ENCODE measurements at regions not wholly inside any gene's neighbourhood (a gene's known extent, or its start where the extent isn't known, plus 50 kb on each side); places are given as distances from the start of the nearest gene placed in this dataset.

GRCh38 chr2:228509021-228509420 is 327.5 kb upstream of the SPHKAP start:
- H3F3A ChIP-seq (ENCODE audit: insufficient read depth), result no peaks in the 10 kb centered on the region
- no peak for TF ChIP-seq EZH2phosphoT487 (conservative IDR thresholded peaks at IDR 0.05; ENCODE audit: low read length)
- TF ChIP-seq, protein P1, sequence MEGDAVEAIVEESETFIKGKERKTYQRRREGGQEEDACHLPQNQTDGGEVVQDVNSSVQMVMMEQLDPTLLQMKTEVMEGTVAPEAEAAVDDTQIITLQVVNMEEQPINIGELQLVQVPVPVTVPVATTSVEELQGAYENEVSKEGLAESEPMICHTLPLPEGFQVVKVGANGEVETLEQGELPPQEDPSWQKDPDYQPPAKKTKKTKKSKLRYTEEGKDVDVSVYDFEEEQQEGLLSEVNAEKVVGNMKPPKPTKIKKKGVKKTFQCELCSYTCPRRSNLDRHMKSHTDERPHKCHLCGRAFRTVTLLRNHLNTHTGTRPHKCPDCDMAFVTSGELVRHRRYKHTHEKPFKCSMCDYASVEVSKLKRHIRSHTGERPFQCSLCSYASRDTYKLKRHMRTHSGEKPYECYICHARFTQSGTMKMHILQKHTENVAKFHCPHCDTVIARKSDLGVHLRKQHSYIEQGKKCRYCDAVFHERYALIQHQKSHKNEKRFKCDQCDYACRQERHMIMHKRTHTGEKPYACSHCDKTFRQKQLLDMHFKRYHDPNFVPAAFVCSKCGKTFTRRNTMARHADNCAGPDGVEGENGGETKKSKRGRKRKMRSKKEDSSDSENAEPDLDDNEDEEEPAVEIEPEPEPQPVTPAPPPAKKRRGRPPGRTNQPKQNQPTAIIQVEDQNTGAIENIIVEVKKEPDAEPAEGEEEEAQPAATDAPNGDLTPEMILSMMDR (IDR thresholded peaks at IDR 0.05; ENCODE audit: insufficient read depth, low read length, poor library complexity, severe bottlenecking), result no peak
- no peak overlapping the region for H3K4me2 ChIP-seq (ENCODE audit: low read depth, low read length, poor library complexity, severe bottlenecking)
- H3K9me2 ChIP-seq (replicated peaks; ENCODE audit: insufficient read depth, low read length), result no peaks in the 10 kb centered on the region
- H2AFZ ChIP-seq (ENCODE audit: low read depth, low read length, severe bottlenecking), result no peak overlapping the region
- no peaks in the 10 kb centered on the region for H4K20me1 ChIP-seq (ENCODE audit: low read depth, low read length)
- H3K9ac ChIP-seq (ENCODE audit: low read length), result no peak overlapping the region
- H3K9me3 ChIP-seq (ENCODE audit: insufficient read depth, low read length), result no peaks in the 10 kb centered on the region
- no peaks in the 10 kb centered on the region for H3K27me3 ChIP-seq (ENCODE audit: low read length)
- H3K36me3 ChIP-seq (ENCODE audit: low read length), result no peaks in the 10 kb centered on the region
- H3K4me3 ChIP-seq (ENCODE audit: insufficient read depth, low read length, poor library complexity, severe bottlenecking), result no peak overlapping the region
- H3K79me2 ChIP-seq (ENCODE audit: insufficient read depth, low read length), result no peaks in the 10 kb centered on the region
- no peak overlapping the region for H3K27ac ChIP-seq (ENCODE audit: low read depth, low read length)

- H3K27ac ChIP-seq (ENCODE audit: low read depth, low read length), result no peak overlapping the region
- no peak overlapping the region for H3K4me3 ChIP-seq (ENCODE audit: insufficient read depth, low read length, poor library complexity, severe bottlenecking)
- H3K27me3 ChIP-seq (ENCODE audit: low read length), result no peaks in the 10 kb centered on the region
- H3K79me2 ChIP-seq (ENCODE audit: insufficient read depth, low read length), result no peaks in the 10 kb centered on the region
- H2AFZ ChIP-seq (ENCODE audit: low read depth, low read length, severe bottlenecking), result no peak overlapping the region
- H3K4me2 ChIP-seq (ENCODE audit: low read depth, low read length, poor library complexity, severe bottlenecking), result no peak overlapping the region
- TF ChIP-seq, protein P1 (IDR thresholded peaks at IDR 0.05; ENCODE audit: insufficient read depth, low read length, poor library complexity, severe bottlenecking), result no peak
- TF ChIP-seq EZH2phosphoT487 (conservative IDR thresholded peaks at IDR 0.05; ENCODE audit: low read length), result no peak
- no peaks in the 10 kb centered on the region for H3K9me3 ChIP-seq (ENCODE audit: insufficient read depth, low read length)
- no peak overlapping the region for H3K9ac ChIP-seq (ENCODE audit: low read length)
- no peaks in the 10 kb centered on the region for H3K9me2 ChIP-seq (replicated peaks; ENCODE audit: insufficient read depth, low read length)
- H4K20me1 ChIP-seq (ENCODE audit: low read depth, low read length), result no peaks in the 10 kb centered on the region
- H3K36me3 ChIP-seq (ENCODE audit: low read length), result no peaks in the 10 kb centered on the region
- no peaks in the 10 kb centered on the region for H3F3A ChIP-seq (ENCODE audit: insufficient read depth)
These were observed 326.4 kb upstream of the SPHKAP start for GRCh38 chr2:228507870-228508269.

DNA sequence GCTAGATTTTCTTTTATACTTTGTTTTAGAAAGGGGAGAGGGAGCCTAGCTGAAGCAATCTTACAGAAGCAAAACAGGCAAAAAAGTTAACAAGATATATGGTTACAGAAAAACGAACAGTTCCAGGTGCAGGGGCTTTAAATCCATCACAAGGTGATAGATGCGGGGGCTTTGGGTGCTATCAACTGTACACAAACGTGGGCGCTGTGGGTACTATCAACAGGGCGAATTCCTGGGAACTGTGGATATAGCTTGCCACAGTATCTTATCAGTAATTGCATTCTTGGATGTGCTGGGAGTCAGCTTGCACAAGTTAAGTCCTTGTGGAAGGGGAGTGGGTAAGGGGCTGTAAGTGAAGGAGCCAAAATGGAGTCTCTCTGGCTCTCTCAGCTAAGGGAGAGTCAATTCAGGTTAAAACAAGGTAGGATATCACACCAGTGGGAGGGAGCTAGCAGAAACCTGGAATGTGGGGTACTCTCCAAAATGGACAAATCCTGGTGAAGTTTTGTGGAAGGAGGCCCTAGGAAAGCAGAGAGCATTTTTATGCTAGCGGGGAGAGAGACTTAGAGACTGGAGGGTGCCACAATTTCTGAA is 325.8 kb upstream of the SPHKAP start:
- H3K36me3 ChIP-seq (ENCODE audit: low read length), result no peaks in the 10 kb centered on the region
- H3K9me2 ChIP-seq (replicated peaks; ENCODE audit: insufficient read depth, low read length), result no peaks in the 10 kb centered on the region
- no peak overlapping the region for H3K4me2 ChIP-seq (ENCODE audit: low read depth, low read length, poor library complexity, severe bottlenecking)
- H3K27ac ChIP-seq (ENCODE audit: low read depth, low read length), result no peak overlapping the region
- no peaks in the 10 kb centered on the region for H3K27me3 ChIP-seq (ENCODE audit: low read length)
- H4K20me1 ChIP-seq (ENCODE audit: low read depth, low read length), result no peaks in the 10 kb centered on the region
- H3K9ac ChIP-seq (ENCODE audit: low read length), result no peak overlapping the region
- H2AFZ ChIP-seq (ENCODE audit: low read depth, low read length, severe bottlenecking), result no peak overlapping the region
- no peak for TF ChIP-seq EZH2phosphoT487 (conservative IDR thresholded peaks at IDR 0.05; ENCODE audit: low read length)
- TF ChIP-seq, protein P1 (IDR thresholded peaks at IDR 0.05; ENCODE audit: insufficient read depth, low read length, poor library complexity, severe bottlenecking), result no peak
- no peaks in the 10 kb centered on the region for H3F3A ChIP-seq (ENCODE audit: insufficient read depth)
- H3K4me3 ChIP-seq (ENCODE audit: insufficient read depth, low read length, poor library complexity, severe bottlenecking), result no peak overlapping the region
- no peaks in the 10 kb centered on the region for H3K79me2 ChIP-seq (ENCODE audit: insufficient read depth, low read length)
- H3K9me3 ChIP-seq (ENCODE audit: insufficient read depth, low read length), result no peaks in the 10 kb centered on the region
